GM12878 (cell line): ENCODE measurements at regions not wholly inside any gene's neighbourhood (a gene's known extent, or its start where the extent isn't known, plus 50 kb on each side); places are given as distances from the start of the nearest gene placed in this dataset.
"Not testable (repeated sequence)": the region's sequence is repeated elsewhere in the genome, so short reads cannot be mapped to it uniquely, and the experiment has no call there.

ENCODE experiments used
- ATAC-seq: fragments of 200-7000 bp; cut with Tn5 transposase; 3 replicates; pipeline ENCODE4 v1.9.1; 2020; ENCODE audit warnings: mild to moderate bottlenecking, moderate library complexity
- BruUV-seq: library from RNA; stranded (reverse); fragments of 400-500 nt; replicated peaks from 2 replicates; lab custom pipeline; 2021; lab: Mats Ljungman, UMichigan
- CTCF ChIA-PET: fragments of 300-600 bp; sonication (Branson Sonifier 250); formaldehyde crosslinking; extraction: SDS; loops from one replicate; lab custom pipeline; 2021; ENCODE audit warnings: inconsistent platforms; lab: Yijun Ruan, JAX
- POLR2A ChIA-PET: fragments of 350-600 bp; formaldehyde crosslinking; extraction: SDS; loops from one replicate; lab custom pipeline; 2021; ENCODE audit warnings: inconsistent platforms; lab: Charles Lee
- RAD21 ChIA-PET: fragments of 300-600 bp; sonication (Branson Sonifier 250); formaldehyde crosslinking; loops from one replicate; lab custom pipeline; 2023; ENCODE audit warnings: antibody characterized with exemption; ENCODE audit not compliant: unreplicated experiment; lab: Charles Lee
- SMC1A ChIA-PET: fragments of 300-600 bp; sonication (Branson Sonifier 250); formaldehyde crosslinking; loops from one replicate; lab custom pipeline; 2023; ENCODE audit not compliant: unreplicated experiment, uncharacterized antibody; lab: Charles Lee
- DNase-seq: peaks from one replicate; pipeline ENCODE4 v3.0.0-alpha.2; 2011; ENCODE audit warnings: low read depth, low spot score
- FAIRE-seq: peaks from 3 replicates; lab custom pipeline; 2011; peaks lifted over from hg19 to GRCh38; lab: Jason Lieb, UNC
- H2AFZ ChIP-seq: 2 replicates; pipeline ENCODE4 v1.6.0; 2011; ENCODE audit warnings: low read depth, low read length, control low read depth; ENCODE audit not compliant: control insufficient read depth
- H3K27ac ChIP-seq: 2 replicates; pipeline ENCODE4 v1.5.1; 2011; ENCODE audit warnings: control low read depth; ENCODE audit not compliant: control insufficient read depth, insufficient read depth
- H3K27me3 ChIP-seq, 2 experiments: replicated peaks in 1 of 2; 2 replicates each; pipeline versions ENCODE4 v1.6.0 to v1.6.1; 2011; ENCODE audit warnings: low read length in 1 of 2; ENCODE audit not compliant: control insufficient read depth in 2 of 2, insufficient read depth in 2 of 2
- H3K36me3 ChIP-seq, 2 experiments: 2 replicates each; pipeline ENCODE4 v1.5.1; 2011; ENCODE audit warnings: low read length in 1 of 2; ENCODE audit not compliant: control insufficient read depth in 2 of 2, insufficient read depth in 2 of 2
- H3K4me1 ChIP-seq: 2 replicates; pipeline ENCODE4 v1.6.1; 2011; ENCODE audit warnings: mild to moderate bottlenecking, low read length, moderate library complexity, mixed read lengths; ENCODE audit not compliant: control insufficient read depth, insufficient read depth
- H3K4me2 ChIP-seq: 2 replicates; pipeline ENCODE4 v1.6.0; 2011; ENCODE audit warnings: control low read depth; ENCODE audit not compliant: control insufficient read depth, insufficient read depth
- H3K4me3 ChIP-seq: fragments of 200-600 bp; sonication (generic); 2 replicates; pipeline ENCODE4 v1.5.1; 2016
- H3K79me2 ChIP-seq: 2 replicates; pipeline ENCODE4 v1.6.0; 2011; ENCODE audit warnings: low read length; ENCODE audit not compliant: control insufficient read depth, insufficient read depth
- H3K9ac ChIP-seq: 2 replicates; pipeline ENCODE4 v1.8.0; 2011; ENCODE audit warnings: low read length, control low read depth, mixed read lengths; ENCODE audit not compliant: control insufficient read depth, insufficient read depth
- H3K9me3 ChIP-seq: replicated peaks from 3 replicates; pipeline ENCODE4 v1.5.1; 2011; ENCODE audit warnings: mild to moderate bottlenecking, low read length; ENCODE audit not compliant: control insufficient read depth, insufficient read depth
- H4K20me1 ChIP-seq: 2 replicates; pipeline ENCODE4 v1.6.0; 2011; ENCODE audit not compliant: control insufficient read depth, insufficient read depth
- WGBS: methylation state at CpG from one replicate; pipeline ENCODE4 v1.1.6; 2016; ENCODE audit warnings: low lambda C conversion rate; ENCODE audit not compliant: insufficient replicate concordance, insufficient coverage; ENCODE audit errors: missing lambda C conversion rate; 5-methylcytosine and 5-hydroxymethylcytosine counted together
- in situ Hi-C: fragments of 300-500 bp; cut with MboI; formaldehyde crosslinking; loops from 9 replicates; pipeline ENCODE4 v1.14.3; 2018; ENCODE audit warnings: mixed read lengths
- intact Hi-C: fragments of 100-400 bp; cut with micrococcal nuclease; formaldehyde crosslinking; loops from one replicate; pipeline ENCODE4 v1.14.2; 2022; ENCODE audit not compliant: unreplicated experiment
- TF ChIP-seq, protein P1 (sequence below): fragments of 450-650 bp; conservative IDR thresholded peaks from 2 replicates; pipeline ENCODE4 v1.6.1; 2017; ENCODE audit warnings: mild to moderate bottlenecking, moderate library complexity

DNA sequence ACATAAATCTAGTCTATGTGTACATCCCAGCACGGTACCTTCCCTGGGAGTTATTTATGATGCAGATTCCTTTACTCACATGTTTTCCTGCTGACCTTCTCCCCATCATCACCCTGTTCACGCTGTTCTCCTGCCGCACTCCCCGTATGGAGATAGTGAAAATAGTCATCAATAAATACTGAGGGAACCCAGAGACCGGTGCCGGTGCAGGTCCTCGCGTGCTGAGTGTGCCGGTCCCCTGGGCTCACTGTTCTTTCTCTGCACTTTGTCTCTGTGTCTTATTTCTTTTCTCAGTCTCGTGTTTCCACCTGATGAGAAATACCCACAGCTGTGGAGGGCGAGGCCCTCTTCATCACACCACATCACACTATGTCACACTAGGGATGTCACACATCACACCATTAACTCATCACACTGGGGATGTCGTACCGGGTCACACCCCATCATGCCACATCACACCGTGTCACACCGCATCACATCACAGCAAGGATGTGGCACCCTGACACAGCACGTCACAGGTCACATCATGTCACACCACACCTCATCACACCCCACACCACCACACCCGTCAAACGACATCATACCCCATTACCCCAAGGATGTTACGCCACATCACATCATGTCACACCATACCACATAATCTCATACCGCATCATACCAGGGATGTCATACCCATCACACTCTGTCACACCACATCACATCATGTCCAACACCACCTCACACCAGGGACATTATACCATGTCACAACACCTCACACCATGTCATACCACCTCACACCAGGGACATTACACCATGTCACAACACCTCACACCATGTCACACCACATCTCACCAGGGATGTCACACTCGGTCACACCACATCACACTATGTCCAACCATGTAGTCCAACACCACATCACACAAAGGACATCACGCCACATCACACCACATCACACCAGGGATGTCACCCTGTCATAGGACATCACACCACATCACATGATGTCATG lies 207.0 kb downstream of the TMEM121 start:
- Histone ChIP-seq H3K9me3 (no peaks in the 10 kb centered on the region), H3K4me2 (no peak overlapping the region)
- DNase-seq, result no peak
- WGBS, result 75% methylated on average over 21 of the region's 22 CpGs
- CTCF ChIA-PET, result no interaction called here
- TF ChIP-seq, protein P1, sequence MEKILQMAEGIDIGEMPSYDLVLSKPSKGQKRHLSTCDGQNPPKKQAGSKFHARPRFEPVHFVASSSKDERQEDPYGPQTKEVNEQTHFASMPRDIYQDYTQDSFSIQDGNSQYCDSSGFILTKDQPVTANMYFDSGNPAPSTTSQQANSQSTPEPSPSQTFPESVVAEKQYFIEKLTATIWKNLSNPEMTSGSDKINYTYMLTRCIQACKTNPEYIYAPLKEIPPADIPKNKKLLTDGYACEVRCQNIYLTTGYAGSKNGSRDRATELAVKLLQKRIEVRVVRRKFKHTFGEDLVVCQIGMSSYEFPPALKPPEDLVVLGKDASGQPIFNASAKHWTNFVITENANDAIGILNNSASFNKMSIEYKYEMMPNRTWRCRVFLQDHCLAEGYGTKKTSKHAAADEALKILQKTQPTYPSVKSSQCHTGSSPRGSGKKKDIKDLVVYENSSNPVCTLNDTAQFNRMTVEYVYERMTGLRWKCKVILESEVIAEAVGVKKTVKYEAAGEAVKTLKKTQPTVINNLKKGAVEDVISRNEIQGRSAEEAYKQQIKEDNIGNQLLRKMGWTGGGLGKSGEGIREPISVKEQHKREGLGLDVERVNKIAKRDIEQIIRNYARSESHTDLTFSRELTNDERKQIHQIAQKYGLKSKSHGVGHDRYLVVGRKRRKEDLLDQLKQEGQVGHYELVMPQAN, result no peak
- TF ChIP-seq, all 136 proteins: peak for 0
- ChIA-PET POLR2A (no interaction called here), RAD21 (no interaction called here), SMC1A (no interaction called here)
- intact Hi-C loops (no loop called here), in situ Hi-C loops (loop anchor here (5.0 kb wide), 1 partner anchor 96 kb away; no protein-coding TSS in a partner anchor)
- BruUV-seq, result no TSS peak
- FAIRE-seq (no peak), ATAC-seq (no peak)
- Histone ChIP-seq H3K27me3 (no peaks in the 10 kb centered on the region), H3K4me1 (no peaks in the 10 kb centered on the region), H3K4me3 (no peak overlapping the region), H3K79me2 (no peaks in the 10 kb centered on the region), H3K27ac (no peak overlapping the region), H3K36me3 (no peaks in the 10 kb centered on the region), H3K9ac (no peak overlapping the region), H2AFZ (no peak overlapping the region), H4K20me1 (no peaks in the 10 kb centered on the region)

DNA sequence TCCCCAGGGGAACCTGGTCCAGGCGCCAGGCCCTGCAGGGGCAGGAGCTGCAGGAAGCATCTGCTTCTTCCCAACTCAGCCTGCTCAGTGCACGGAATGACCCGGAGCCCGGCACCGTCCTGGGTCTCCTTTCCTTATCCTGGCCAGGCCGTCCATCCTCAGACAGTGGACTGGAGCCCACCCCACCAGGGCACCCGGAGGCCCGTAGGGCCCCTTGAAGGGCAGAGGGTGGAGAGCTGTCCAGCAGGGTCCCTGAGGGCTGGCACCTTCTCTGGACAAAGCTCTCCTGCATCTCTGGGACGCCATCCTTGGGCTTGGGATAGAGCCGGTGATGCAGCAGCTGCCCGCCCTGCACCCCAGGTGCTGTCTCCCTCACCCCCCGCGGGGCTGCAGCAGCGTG lies 207.9 kb downstream of the TMEM121 start:
- DNase-seq, H3K27me3 ChIP-seq, H3K9me3 ChIP-seq, H3K79me2 ChIP-seq, H3K36me3 ChIP-seq, BruUV-seq, ATAC-seq, H3K4me1 ChIP-seq, H3K27ac ChIP-seq, H4K20me1 ChIP-seq, H3K4me2 ChIP-seq, POLR2A ChIA-PET, SMC1A ChIA-PET, intact Hi-C loops, RAD21 ChIA-PET, CTCF ChIA-PET, H3K9ac ChIP-seq, H2AFZ ChIP-seq, H3K4me3 ChIP-seq, FAIRE-seq: not testable (repeated sequence)
- in situ Hi-C loops, result loop anchor here (5.0 kb wide), 1 partner anchor 97 kb away; no protein-coding TSS in a partner anchor
- WGBS, result 46% methylated on average over 5 of the region's 14 CpGs

DNA sequence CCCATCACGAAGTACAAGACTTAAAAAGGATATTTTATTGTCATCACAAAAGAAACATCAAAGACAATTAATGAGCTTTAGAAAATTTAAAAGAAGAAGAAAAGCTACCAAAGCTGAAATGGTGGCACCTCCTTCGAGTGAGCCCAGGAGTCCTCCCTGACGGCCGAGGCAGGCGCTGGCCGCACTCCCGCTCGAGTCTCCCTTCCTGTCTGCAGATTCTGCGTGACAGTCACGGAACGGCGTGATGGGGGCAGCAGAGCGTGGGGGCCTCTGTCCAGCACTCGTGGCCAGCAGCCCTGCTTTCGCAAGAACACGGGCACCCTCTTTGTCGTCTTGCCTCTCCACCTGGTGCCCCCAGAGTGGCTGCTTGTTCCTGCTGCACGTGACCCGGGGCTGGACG lies 209.9 kb downstream of the TMEM121 start:
- H2AFZ ChIP-seq, H3K4me2 ChIP-seq, SMC1A ChIA-PET, DNase-seq, in situ Hi-C loops, H3K4me3 ChIP-seq, H3K9ac ChIP-seq, H3K9me3 ChIP-seq, H3K36me3 ChIP-seq, H4K20me1 ChIP-seq, POLR2A ChIA-PET, RAD21 ChIA-PET, BruUV-seq, H3K4me1 ChIP-seq, H3K79me2 ChIP-seq, H3K27me3 ChIP-seq, CTCF ChIA-PET, FAIRE-seq, H3K27ac ChIP-seq, ATAC-seq, intact Hi-C loops: not testable (repeated sequence)
- WGBS, result no CpG with 5 or more reads among the region's 20 CpGs
